ENCODE measurements at regions not wholly inside any gene's neighbourhood (a gene's known extent, or its start where the extent isn't known, plus 50 kb on each side); places are given as distances from the start of the nearest gene placed in this dataset.

GRCh38 chr15:93664213-93664956 lies 567.0 kb upstream of the MCTP2 start:
- TF ChIP-seq POLR2AphosphoS5 (IDR thresholded peaks at IDR 0.05; ENCODE audit: low read depth, low read length) (no peak), POLR2A (IDR thresholded peaks at IDR 0.05; ENCODE audit: low read depth, low read length) (no peak), TAF1 (IDR thresholded peaks at IDR 0.05; ENCODE audit: borderline replicate concordance, low read depth, low read length) (no peak)
